ENCODE measurements at regions not wholly inside any gene's neighbourhood (a gene's known extent, or its start where the extent isn't known, plus 50 kb on each side); places are given as distances from the start of the nearest gene placed in this dataset.

- in situ Hi-C loops (cut with HindIII; ENCODE audit: low pct_unique_long_range_greater_than_20kb, low sequenced_read_pairs): no loop called here
These were observed 510.4 kb upstream of the TYRP1 start for GRCh38 chr9:12182806-12183205.

GRCh38 chr9:12183321-12183720, 509.9 kb upstream of the TYRP1 start:
- CTCF ChIA-PET: no interaction called here
- Histone ChIP-seq H3K27me3 (ENCODE audit: control insufficient read depth, insufficient read depth, low read length) (no peaks in the 10 kb centered on the region), H3K4me3 (ENCODE audit: low read depth in 2 of 2, low read length in 2 of 2) (no peak overlapping the region), H3K4me1 (ENCODE audit: control insufficient read depth, insufficient read depth, low read length) (no peaks in the 10 kb centered on the region), H3K9me3 (ENCODE audit: control insufficient read depth, insufficient read depth, low read depth, low read length) (no peaks in the 10 kb centered on the region), H3K27ac (ENCODE audit: low read length) (no peak overlapping the region), H3K36me3 (ENCODE audit: control insufficient read depth, insufficient read depth, low read length) (no peaks in the 10 kb centered on the region)
- no TSS peak for BruUV-seq (replicated peaks)
- TF ChIP-seq REST (IDR thresholded peaks at IDR 0.05; ENCODE audit: insufficient read depth in 1 of 2, low read depth in 2 of 2, low read length in 1 of 2): no peak
- DNase-seq (ENCODE audit: low read depth, low spot score) (no peak), ATAC-seq (no peak)
- in situ Hi-C loops (cut with HindIII; ENCODE audit: low pct_unique_long_range_greater_than_20kb, low sequenced_read_pairs): no loop called here
- POLR2A ChIA-PET: no interaction called here
- intact Hi-C loops (cut with micrococcal nuclease; ENCODE audit: unreplicated experiment): no loop called here

More at GRCh38 chr9:12182806-12183205, 510.4 kb upstream of the TYRP1 start:
- no peak overlapping the region for H3K4me3 ChIP-seq (ENCODE audit: low read depth in 2 of 2, low read length in 2 of 2)
- BruUV-seq (replicated peaks): no TSS peak
- no peaks in the 10 kb centered on the region for H3K36me3 ChIP-seq (ENCODE audit: control insufficient read depth, insufficient read depth, low read length)
- no peaks in the 10 kb centered on the region for H3K9me3 ChIP-seq (ENCODE audit: control insufficient read depth, insufficient read depth, low read depth, low read length)
- intact Hi-C loops (cut with micrococcal nuclease; ENCODE audit: unreplicated experiment): no loop called here
- no peaks in the 10 kb centered on the region for H3K4me1 ChIP-seq (ENCODE audit: control insufficient read depth, insufficient read depth, low read length)
- ChIA-PET POLR2A (no interaction called here), CTCF (no interaction called here)
- no peak overlapping the region for H3K27ac ChIP-seq (ENCODE audit: low read length)
- DNase-seq (ENCODE audit: low read depth, low spot score) (no peak), ATAC-seq (no peak)
- TF ChIP-seq SIN3A (IDR thresholded peaks at IDR 0.05; ENCODE audit: borderline replicate concordance, insufficient read depth, low read depth, low read length) (no peak), REST (IDR thresholded peaks at IDR 0.05; ENCODE audit: insufficient read depth in 1 of 2, low read depth in 2 of 2, low read length in 1 of 2) (no peak), TCF7L2 (IDR thresholded peaks at IDR 0.05; ENCODE audit: low read depth, low read length) (no peak), POLR2AphosphoS5 (IDR thresholded peaks at IDR 0.05; ENCODE audit: low read depth, low read length) (no peak), CTCF (IDR thresholded peaks at IDR 0.05) (no peak)
- H3K27me3 ChIP-seq (ENCODE audit: control insufficient read depth, insufficient read depth, low read length): no peaks in the 10 kb centered on the region

Measured in Panc1 (cell line).